ENCODE measurements at regions not wholly inside any gene's neighbourhood (a gene's known extent, or its start where the extent isn't known, plus 50 kb on each side); places are given as distances from the start of the nearest gene placed in this dataset.
A peak's percentile ranks its signal among the peaks of the same experiment; 100 is the strongest.

GRCh38 chr7:41139789-41140188 is 563.1 kb downstream of the INHBA start:
- DNase-seq (ENCODE audit: low read depth): no peak
- no peak overlapping the region for H3K4me3 ChIP-seq (ENCODE audit: low read length)
- TF ChIP-seq, protein P1, sequence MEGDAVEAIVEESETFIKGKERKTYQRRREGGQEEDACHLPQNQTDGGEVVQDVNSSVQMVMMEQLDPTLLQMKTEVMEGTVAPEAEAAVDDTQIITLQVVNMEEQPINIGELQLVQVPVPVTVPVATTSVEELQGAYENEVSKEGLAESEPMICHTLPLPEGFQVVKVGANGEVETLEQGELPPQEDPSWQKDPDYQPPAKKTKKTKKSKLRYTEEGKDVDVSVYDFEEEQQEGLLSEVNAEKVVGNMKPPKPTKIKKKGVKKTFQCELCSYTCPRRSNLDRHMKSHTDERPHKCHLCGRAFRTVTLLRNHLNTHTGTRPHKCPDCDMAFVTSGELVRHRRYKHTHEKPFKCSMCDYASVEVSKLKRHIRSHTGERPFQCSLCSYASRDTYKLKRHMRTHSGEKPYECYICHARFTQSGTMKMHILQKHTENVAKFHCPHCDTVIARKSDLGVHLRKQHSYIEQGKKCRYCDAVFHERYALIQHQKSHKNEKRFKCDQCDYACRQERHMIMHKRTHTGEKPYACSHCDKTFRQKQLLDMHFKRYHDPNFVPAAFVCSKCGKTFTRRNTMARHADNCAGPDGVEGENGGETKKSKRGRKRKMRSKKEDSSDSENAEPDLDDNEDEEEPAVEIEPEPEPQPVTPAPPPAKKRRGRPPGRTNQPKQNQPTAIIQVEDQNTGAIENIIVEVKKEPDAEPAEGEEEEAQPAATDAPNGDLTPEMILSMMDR (IDR thresholded peaks at IDR 0.05; ENCODE audit: insufficient read depth, low read depth, low read length, missing control alignments): no peak

DNA sequence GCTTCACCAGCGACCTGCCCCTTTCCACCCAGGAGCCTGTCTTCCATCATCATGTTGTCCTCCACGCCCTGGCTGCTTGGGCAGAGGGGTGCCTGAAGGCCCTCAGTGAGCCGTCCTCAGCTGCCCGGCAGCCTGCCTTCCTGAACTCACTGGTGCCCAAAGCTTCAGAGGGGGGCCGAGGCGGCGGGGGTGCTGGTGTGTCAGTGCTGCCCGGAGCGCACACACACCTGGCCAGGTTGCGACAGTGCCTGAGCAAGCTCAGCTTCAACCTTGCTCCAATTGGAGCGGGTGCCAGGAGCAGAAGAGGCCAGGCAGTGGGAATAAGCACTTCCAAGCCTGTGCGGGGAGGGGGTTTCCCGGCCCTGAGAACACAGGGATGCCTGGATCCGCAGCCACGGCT is 566.3 kb downstream of the INHBA start:
- TF ChIP-seq, protein P1 (IDR thresholded peaks at IDR 0.05; ENCODE audit: insufficient read depth, low read depth, low read length, missing control alignments): no peak
- H3K4me3 ChIP-seq (ENCODE audit: low read length): no peak overlapping the region
- no peak for DNase-seq (ENCODE audit: low read depth)

DNA sequence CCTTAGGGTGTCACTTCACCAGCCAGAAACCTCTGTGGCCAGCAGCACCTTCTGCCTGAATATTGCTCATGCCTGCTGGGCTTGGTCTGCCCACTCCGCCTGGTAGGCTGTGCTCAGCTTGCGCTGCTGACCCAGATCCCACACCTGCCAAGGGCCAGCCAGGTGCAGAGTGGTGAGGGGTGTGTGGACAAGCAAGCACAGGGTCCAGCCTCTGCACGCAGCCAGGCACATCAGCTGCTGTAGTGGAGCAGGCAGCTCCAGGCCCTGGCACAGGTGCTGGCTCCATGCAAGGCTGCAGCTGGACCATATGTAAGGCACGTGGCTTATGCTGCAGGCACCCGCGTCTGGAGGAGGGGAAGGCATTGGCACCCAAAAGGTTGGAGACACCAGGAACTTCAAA is 567.4 kb downstream of the INHBA start:
- H3K4me3 ChIP-seq (ENCODE audit: low read length): no peak overlapping the region
- DNase-seq (ENCODE audit: low read depth): no peak
- TF ChIP-seq, protein P1 (IDR thresholded peaks at IDR 0.05; ENCODE audit: insufficient read depth, low read depth, low read length, missing control alignments): no peak

- TF ChIP-seq, protein P1 (IDR thresholded peaks at IDR 0.05; ENCODE audit: insufficient read depth, low read depth, low read length, missing control alignments): no peak
- DNase-seq (ENCODE audit: low read depth): peak; percentile 45
These were observed 568.3 kb downstream of the INHBA start for GRCh38 chr7:41134300-41135255.

GRCh38 chr7:41133690-41134299 is 569.1 kb downstream of the INHBA start:
- TF ChIP-seq, protein P1 (IDR thresholded peaks at IDR 0.05; ENCODE audit: insufficient read depth, low read depth, low read length, missing control alignments): no peak
- no peak overlapping the region for H3K4me3 ChIP-seq (ENCODE audit: low read length)
- DNase-seq (ENCODE audit: low read depth): no peak

More at GRCh38 chr7:41134300-41135255, 568.3 kb downstream of the INHBA start:
- H3K4me3 ChIP-seq (ENCODE audit: low read length): no peak overlapping the region

DNA sequence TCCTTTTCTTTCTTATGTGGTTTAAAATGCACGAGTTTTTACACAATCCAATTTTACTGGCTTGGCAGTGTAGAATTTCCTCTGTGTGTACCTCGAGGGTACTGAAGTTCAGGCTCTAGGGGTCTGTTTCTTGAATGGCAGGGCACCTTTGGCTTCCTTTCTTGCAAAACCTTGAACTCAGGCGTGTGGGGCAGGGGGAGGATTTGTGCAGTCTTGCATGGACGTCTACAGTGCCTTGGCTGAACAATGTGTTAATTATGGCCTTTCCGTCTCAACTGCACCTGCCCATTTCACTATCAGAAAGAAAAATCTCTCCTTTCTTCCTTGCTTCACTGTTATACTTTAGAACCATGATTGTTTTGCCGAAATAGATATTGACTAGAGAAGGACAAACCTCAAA is 570.9 kb downstream of the INHBA start:
- TF ChIP-seq, protein P1 (IDR thresholded peaks at IDR 0.05; ENCODE audit: insufficient read depth, low read depth, low read length, missing control alignments): no peak
- no peak overlapping the region for H3K4me3 ChIP-seq (ENCODE audit: low read length)
- DNase-seq (ENCODE audit: low read depth): no peak
